A673 (cell line): ENCODE measurements at regions not wholly inside any gene's neighbourhood (a gene's known extent, or its start where the extent isn't known, plus 50 kb on each side); places are given as distances from the start of the nearest gene placed in this dataset.

Experiments used
- BruUV-seq: library from RNA; stranded (reverse); fragments of 400-500 nt; replicated peaks from 2 replicates; lab custom pipeline; 2021; lab: Mats Ljungman, UMichigan
- CTCF ChIA-PET: fragments of 300-600 bp; sonication (Branson Sonifier 250); formaldehyde crosslinking; loops from one replicate; lab custom pipeline; 2022; ENCODE audit warnings: antibody characterized with exemption; lab: Charles Lee
- POLR2A ChIA-PET: fragments of 300-600 bp; sonication (Branson Sonifier 250); formaldehyde crosslinking; loops from one replicate; lab custom pipeline; 2022; ENCODE audit warnings: antibody characterized with exemption; ENCODE audit not compliant: low non-redundant PET; lab: Charles Lee
- DNase-seq: peaks from one replicate; pipeline ENCODE4 v3.0.0-alpha.2; 2015; ENCODE audit warnings: low spot score
- H3K27ac ChIP-seq: fragments of 200-600 bp; sonication (generic); 2 replicates; pipeline ENCODE4 v1.5.1; 2016; ENCODE audit warnings: mixed run types, low read depth, mild to moderate bottlenecking, mixed read lengths, antibody characterized with exemption, low read length; ENCODE audit not compliant: poor library complexity, severe bottlenecking
- H3K27me3 ChIP-seq: fragments of 200-600 bp; sonication (generic); replicated peaks from 2 replicates; pipeline ENCODE4 v1.6.1; 2017; ENCODE audit warnings: mixed run types, low read depth, mild to moderate bottlenecking, mixed read lengths, antibody characterized with exemption, low read length; ENCODE audit not compliant: insufficient read depth, poor library complexity
- H3K36me3 ChIP-seq: fragments of 200-600 bp; sonication (generic); 2 replicates; pipeline ENCODE4 v1.6.1; 2016; ENCODE audit warnings: mixed run types, mild to moderate bottlenecking, mixed read lengths, antibody characterized with exemption, low read length; ENCODE audit not compliant: insufficient read depth, poor library complexity, severe bottlenecking
- H3K4me1 ChIP-seq: fragments of 200-600 bp; sonication (generic); 2 replicates; pipeline ENCODE4 v1.6.1; 2017; ENCODE audit warnings: mixed run types, mild to moderate bottlenecking, mixed read lengths, antibody characterized with exemption, low read length; ENCODE audit not compliant: insufficient read depth, poor library complexity, severe bottlenecking
- H3K4me3 ChIP-seq: fragments of 200-600 bp; sonication (generic); 2 replicates; pipeline ENCODE4 v1.5.1; 2016; ENCODE audit warnings: low read depth, mixed run types, mild to moderate bottlenecking, mixed read lengths, low read length; ENCODE audit not compliant: poor library complexity, severe bottlenecking
- H3K9me3 ChIP-seq: fragments of 200-600 bp; sonication (generic); 2 replicates; pipeline ENCODE4 v1.6.1; 2016; ENCODE audit warnings: mixed run types, low read depth, mild to moderate bottlenecking, mixed read lengths, antibody characterized with exemption, low read length; ENCODE audit not compliant: poor library complexity, severe bottlenecking
- EZH2 ChIP-seq: fragments of 200-600 bp; sonication (generic); IDR thresholded peaks from 2 replicates; pipeline ENCODE4 v1.6.1; 2017; ENCODE audit warnings: borderline replicate concordance, low read depth, mild to moderate bottlenecking, mixed read lengths, antibody characterized with exemption, low read length; ENCODE audit not compliant: poor library complexity, severe bottlenecking
- intact Hi-C: fragments of 100-400 bp; cut with micrococcal nuclease; formaldehyde crosslinking; loops from one replicate; pipeline ENCODE4 v1.10.0; 2022; ENCODE audit not compliant: unreplicated experiment
- TF ChIP-seq, protein P1 (sequence below): fragments of 300-800, 200-600 bp; sonication (generic); conservative IDR thresholded peaks from 2 replicates; pipeline ENCODE4 v1.5.1; 2017; ENCODE audit warnings: low read depth, mild to moderate bottlenecking, antibody characterized with exemption, low read length, moderate library complexity, mixed read lengths

DNA sequence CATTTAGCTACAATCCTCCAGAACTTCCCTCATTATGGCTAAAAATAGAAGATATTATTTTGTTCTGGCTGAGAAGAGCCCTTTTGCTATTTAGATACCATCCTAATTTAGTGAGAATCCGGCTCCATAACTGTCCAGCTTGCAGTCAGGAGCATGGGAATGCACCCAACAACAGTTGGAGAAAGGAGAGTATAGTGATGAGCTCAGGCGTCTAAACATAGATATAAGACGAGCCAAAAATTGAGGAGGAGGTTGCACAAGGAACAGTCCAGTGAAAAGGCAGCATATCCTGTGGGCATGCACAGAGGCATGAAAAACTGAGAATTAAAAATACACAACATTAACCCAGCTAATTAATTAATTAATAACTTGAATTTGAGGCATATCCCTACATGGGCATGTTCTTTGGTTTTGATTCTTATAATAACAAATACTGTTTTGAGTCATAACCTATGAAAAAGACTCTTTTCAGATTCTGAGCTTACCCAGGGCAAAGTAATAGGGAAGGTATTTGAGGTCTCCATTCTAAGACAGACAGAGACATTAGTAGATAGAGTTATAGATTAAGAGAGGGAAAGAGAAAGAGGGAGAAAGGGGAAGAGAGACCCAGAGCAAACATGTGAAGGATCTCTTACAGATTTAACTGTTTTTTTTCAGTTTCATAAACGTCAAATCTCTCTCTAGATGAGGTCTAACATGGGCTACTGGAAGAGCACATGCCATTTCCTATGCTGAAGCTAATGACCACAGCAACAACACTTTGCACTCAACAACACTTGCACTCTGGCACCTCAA is 311.2 kb downstream of the OSR1 start:
- no TSS peak for BruUV-seq
- intact Hi-C loops = no loop called here

DNA sequence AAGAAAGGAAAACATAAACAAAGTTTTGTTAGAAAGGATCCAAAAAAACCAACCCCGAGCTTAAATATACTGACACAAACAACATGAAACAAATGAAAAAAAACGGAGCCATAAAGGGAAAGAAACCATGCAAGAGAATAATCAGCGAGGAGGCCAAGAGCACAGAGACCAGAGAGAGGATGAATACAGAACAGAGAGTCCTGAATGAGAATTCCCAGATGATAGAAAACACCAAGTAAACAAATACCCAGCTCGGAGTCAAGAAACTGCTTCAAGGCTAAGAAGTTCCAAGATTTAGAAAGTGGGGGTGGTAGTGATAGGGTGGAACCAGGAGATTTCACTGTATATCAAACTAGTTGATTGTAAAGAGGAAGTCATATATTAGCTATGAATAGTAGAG is 313.3 kb downstream of the OSR1 start:
- Histone ChIP-seq H3K27ac (no peak overlapping the region), H3K27me3 (peaks cover 14% of the 10 kb centered on the region), H3K4me3 (no peak overlapping the region), H3K36me3 (no peaks in the 10 kb centered on the region), H3K9me3 (no peaks in the 10 kb centered on the region), H3K4me1 (no peaks in the 10 kb centered on the region)
- POLR2A ChIA-PET = no interaction called here
- CTCF ChIA-PET = no interaction called here
- intact Hi-C loops = no loop called here
- BruUV-seq = no TSS peak
- no peak for DNase-seq
- TF ChIP-seq, protein P1, sequence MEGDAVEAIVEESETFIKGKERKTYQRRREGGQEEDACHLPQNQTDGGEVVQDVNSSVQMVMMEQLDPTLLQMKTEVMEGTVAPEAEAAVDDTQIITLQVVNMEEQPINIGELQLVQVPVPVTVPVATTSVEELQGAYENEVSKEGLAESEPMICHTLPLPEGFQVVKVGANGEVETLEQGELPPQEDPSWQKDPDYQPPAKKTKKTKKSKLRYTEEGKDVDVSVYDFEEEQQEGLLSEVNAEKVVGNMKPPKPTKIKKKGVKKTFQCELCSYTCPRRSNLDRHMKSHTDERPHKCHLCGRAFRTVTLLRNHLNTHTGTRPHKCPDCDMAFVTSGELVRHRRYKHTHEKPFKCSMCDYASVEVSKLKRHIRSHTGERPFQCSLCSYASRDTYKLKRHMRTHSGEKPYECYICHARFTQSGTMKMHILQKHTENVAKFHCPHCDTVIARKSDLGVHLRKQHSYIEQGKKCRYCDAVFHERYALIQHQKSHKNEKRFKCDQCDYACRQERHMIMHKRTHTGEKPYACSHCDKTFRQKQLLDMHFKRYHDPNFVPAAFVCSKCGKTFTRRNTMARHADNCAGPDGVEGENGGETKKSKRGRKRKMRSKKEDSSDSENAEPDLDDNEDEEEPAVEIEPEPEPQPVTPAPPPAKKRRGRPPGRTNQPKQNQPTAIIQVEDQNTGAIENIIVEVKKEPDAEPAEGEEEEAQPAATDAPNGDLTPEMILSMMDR = no peak
- TF ChIP-seq EZH2 = no peak

More for the DNA sequence above, 311.2 kb downstream of the OSR1 start:
- TF ChIP-seq, protein P1 = no peak
- no peak for TF ChIP-seq EZH2
- CTCF ChIA-PET = no interaction called here
- DNase-seq = no peak
- POLR2A ChIA-PET = no interaction called here
- H3K36me3 ChIP-seq = no peaks in the 10 kb centered on the region
- H3K4me3 ChIP-seq = no peak overlapping the region
- H3K27me3 ChIP-seq = peaks cover 14% of the 10 kb centered on the region
- no peak overlapping the region for H3K27ac ChIP-seq
- H3K4me1 ChIP-seq = no peaks in the 10 kb centered on the region
- H3K9me3 ChIP-seq = no peaks in the 10 kb centered on the region

DNA sequence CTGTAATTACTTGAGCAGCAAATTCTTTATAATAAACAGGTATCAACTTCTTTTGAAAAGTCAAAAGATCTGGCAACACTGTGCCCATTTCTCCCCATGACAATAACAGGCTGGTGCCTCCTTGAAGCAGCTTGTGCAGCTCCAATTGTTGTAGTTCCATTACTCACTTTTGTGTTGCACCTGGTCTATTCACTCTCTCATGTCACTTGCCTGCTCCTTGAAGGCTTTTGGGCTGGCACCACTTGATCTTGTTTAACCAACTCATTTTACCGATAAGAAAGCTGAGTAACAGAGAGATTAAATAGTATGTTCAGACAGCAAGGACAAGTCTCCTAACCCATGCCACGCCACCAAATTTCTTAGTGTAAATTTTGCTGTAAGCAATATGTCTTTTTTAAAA is 314.5 kb downstream of the OSR1 start:
- H3K27me3 ChIP-seq = peaks cover 14% of the 10 kb centered on the region
- ChIA-PET POLR2A (no interaction called here), CTCF (no interaction called here)
- H3K4me1 ChIP-seq = no peaks in the 10 kb centered on the region
- no peaks in the 10 kb centered on the region for H3K9me3 ChIP-seq
- H3K4me3 ChIP-seq = no peak overlapping the region
- no TSS peak for BruUV-seq
- intact Hi-C loops = no loop called here
- no peak overlapping the region for H3K27ac ChIP-seq
- no peak for DNase-seq
- TF ChIP-seq EZH2 = no peak
- TF ChIP-seq, protein P1 = no peak
- H3K36me3 ChIP-seq = no peaks in the 10 kb centered on the region
